ENCODE measurements at regions not wholly inside any gene's neighbourhood (a gene's known extent, or its start where the extent isn't known, plus 50 kb on each side); places are given as distances from the start of the nearest gene placed in this dataset.
"Not testable (repeated sequence)": the region's sequence is repeated elsewhere in the genome, so short reads cannot be mapped to it uniquely, and the experiment has no call there.

- H3K4me3 Mint-ChIP-seq = no peak overlapping the region
- no peak for ATAC-seq
- H3K36me3 Mint-ChIP-seq (ENCODE audit: low read depth) = peaks cover 2% of the 10 kb centered on the region
- ChIA-PET CTCF (no interaction called here), POLR2A (no interaction called here)
- no peaks in the 10 kb centered on the region for H3K4me1 Mint-ChIP-seq (ENCODE audit: low read depth)
- DNase-seq = no peak
- no peak overlapping the region for H3K27ac Mint-ChIP-seq
- H3K27me3 Mint-ChIP-seq = no peaks in the 10 kb centered on the region
- no peak for TF ChIP-seq CTCF (IDR thresholded peaks at IDR 0.05)
- H3K9me3 Mint-ChIP-seq = peaks cover 32% of the 10 kb centered on the region
- intact Hi-C loops (cut with micrococcal nuclease) = no loop called here
These were observed 1950.9 kb upstream of the DEFB115 start for GRCh38 chr20:29306390-29307072.

GRCh38 chr20:29307484-29307883 is 1950.0 kb upstream of the DEFB115 start:
- intact Hi-C loops (cut with micrococcal nuclease); H3K4me1 Mint-ChIP-seq (ENCODE audit: low read depth): not testable (repeated sequence)

GRCh38 chr20:29308956-29309355 is 1948.5 kb upstream of the DEFB115 start:
- H3K36me3 Mint-ChIP-seq (ENCODE audit: low read depth); H3K4me3 Mint-ChIP-seq; ATAC-seq; intact Hi-C loops (cut with micrococcal nuclease); H3K27ac Mint-ChIP-seq; DNase-seq; CTCF ChIA-PET; H3K27me3 Mint-ChIP-seq; POLR2A ChIA-PET; H3K4me1 Mint-ChIP-seq (ENCODE audit: low read depth): not testable (repeated sequence)
- peaks cover 33% of the 10 kb centered on the region for H3K9me3 Mint-ChIP-seq

More at GRCh38 chr20:29307484-29307883, 1950.0 kb upstream of the DEFB115 start:
- POLR2A ChIA-PET; ATAC-seq; H3K4me3 Mint-ChIP-seq; H3K27ac Mint-ChIP-seq; H3K36me3 Mint-ChIP-seq (ENCODE audit: low read depth); DNase-seq; CTCF ChIA-PET; H3K27me3 Mint-ChIP-seq: not testable (repeated sequence)
- H3K9me3 Mint-ChIP-seq = peaks cover 36% of the 10 kb centered on the region

- H3K27ac Mint-ChIP-seq; POLR2A ChIA-PET; H3K4me3 Mint-ChIP-seq; H3K4me1 Mint-ChIP-seq (ENCODE audit: low read depth); H3K27me3 Mint-ChIP-seq; DNase-seq; ATAC-seq; H3K36me3 Mint-ChIP-seq (ENCODE audit: low read depth); CTCF ChIA-PET; intact Hi-C loops (cut with micrococcal nuclease): not testable (repeated sequence)
- H3K9me3 Mint-ChIP-seq = peaks cover 38% of the 10 kb centered on the region
These were observed 1948.0 kb upstream of the DEFB115 start for GRCh38 chr20:29309481-29309880.

- H3K4me3 Mint-ChIP-seq; CTCF ChIA-PET; H3K27me3 Mint-ChIP-seq; DNase-seq; H3K4me1 Mint-ChIP-seq (ENCODE audit: low read depth); POLR2A ChIA-PET; H3K36me3 Mint-ChIP-seq (ENCODE audit: low read depth); ATAC-seq; H3K27ac Mint-ChIP-seq; intact Hi-C loops (cut with micrococcal nuclease): not testable (repeated sequence)
- H3K9me3 Mint-ChIP-seq = peaks cover 28% of the 10 kb centered on the region
These were observed 1946.4 kb upstream of the DEFB115 start for GRCh38 chr20:29311046-29311445.

GRCh38 chr20:29312679-29313078 is 1944.8 kb upstream of the DEFB115 start:
- H3K4me3 Mint-ChIP-seq; POLR2A ChIA-PET; H3K27me3 Mint-ChIP-seq; H3K4me1 Mint-ChIP-seq (ENCODE audit: low read depth); intact Hi-C loops (cut with micrococcal nuclease); DNase-seq; ATAC-seq; CTCF ChIA-PET; H3K27ac Mint-ChIP-seq; H3K36me3 Mint-ChIP-seq (ENCODE audit: low read depth): not testable (repeated sequence)
- peaks cover 28% of the 10 kb centered on the region for H3K9me3 Mint-ChIP-seq

- Mint-ChIP-seq H3K9me3 (peaks cover 24% of the 10 kb centered on the region), H3K27me3 (no peaks in the 10 kb centered on the region), H3K4me1 (ENCODE audit: low read depth) (no peaks in the 10 kb centered on the region), H3K27ac (no peak overlapping the region), H3K36me3 (ENCODE audit: low read depth) (peaks cover 2% of the 10 kb centered on the region), H3K4me3 (no peak overlapping the region)
- DNase-seq = no peak
- TF ChIP-seq CTCF (IDR thresholded peaks at IDR 0.05) = no peak
- intact Hi-C loops (cut with micrococcal nuclease) = no loop called here
- CTCF ChIA-PET = no interaction called here
- no peak for ATAC-seq
- POLR2A ChIA-PET = no interaction called here
These were observed 1944.0 kb upstream of the DEFB115 start for GRCh38 chr20:29313481-29313880.

Data from activated CD8-positive, alpha-beta T cell treated with anti-CD3 and anti-CD28 coated beads for 36 hours (primary cell).